Ishikawa (cell line): ENCODE measurements at regions not wholly inside any gene's neighbourhood (a gene's known extent, or its start where the extent isn't known, plus 50 kb on each side); places are given as distances from the start of the nearest gene placed in this dataset.

Source experiments
- CEBPB ChIP-seq: IDR thresholded peaks from 2 replicates; pipeline ENCODE4 v1.6.1; 2012
- CREB1 ChIP-seq: IDR thresholded peaks from 2 replicates; pipeline ENCODE4 v1.6.1; 2012; ENCODE audit warnings: low read depth
- EGR1 ChIP-seq: IDR thresholded peaks from 2 replicates; pipeline ENCODE4 v1.6.1; 2012
- EP300 ChIP-seq: IDR thresholded peaks from 2 replicates; pipeline ENCODE4 v1.6.1; 2012; ENCODE audit warnings: borderline replicate concordance
- FOXM1 ChIP-seq: IDR thresholded peaks from 2 replicates; pipeline ENCODE4 v1.6.1; 2012; ENCODE audit warnings: low read depth, borderline replicate concordance
- RAD21 ChIP-seq: IDR thresholded peaks from 2 replicates; pipeline ENCODE4 v1.6.1; 2012; ENCODE audit warnings: low read depth
- TAF1 ChIP-seq: IDR thresholded peaks from 2 replicates; pipeline ENCODE4 v1.6.1; 2012; ENCODE audit warnings: low read depth, mild to moderate bottlenecking
- TCF12 ChIP-seq: IDR thresholded peaks from 2 replicates; pipeline ENCODE4 v1.6.1; 2012; ENCODE audit warnings: low read depth
- TEAD4 ChIP-seq: IDR thresholded peaks from 2 replicates; pipeline ENCODE4 v1.6.1; 2012
- YY1 ChIP-seq: IDR thresholded peaks from 2 replicates; pipeline ENCODE4 v1.6.1; 2012; ENCODE audit warnings: low read depth
- TF ChIP-seq, protein P1 (sequence below): IDR thresholded peaks from 2 replicates; pipeline ENCODE4 v1.6.1; 2012
- TF ChIP-seq, protein P2 (sequence below): IDR thresholded peaks from 2 replicates; pipeline ENCODE4 v1.6.1; 2012
- TF ChIP-seq, protein P3 (sequence below): IDR thresholded peaks from 2 replicates; pipeline ENCODE4 v1.6.1; 2012; ENCODE audit warnings: low read depth, mild to moderate bottlenecking

DNA sequence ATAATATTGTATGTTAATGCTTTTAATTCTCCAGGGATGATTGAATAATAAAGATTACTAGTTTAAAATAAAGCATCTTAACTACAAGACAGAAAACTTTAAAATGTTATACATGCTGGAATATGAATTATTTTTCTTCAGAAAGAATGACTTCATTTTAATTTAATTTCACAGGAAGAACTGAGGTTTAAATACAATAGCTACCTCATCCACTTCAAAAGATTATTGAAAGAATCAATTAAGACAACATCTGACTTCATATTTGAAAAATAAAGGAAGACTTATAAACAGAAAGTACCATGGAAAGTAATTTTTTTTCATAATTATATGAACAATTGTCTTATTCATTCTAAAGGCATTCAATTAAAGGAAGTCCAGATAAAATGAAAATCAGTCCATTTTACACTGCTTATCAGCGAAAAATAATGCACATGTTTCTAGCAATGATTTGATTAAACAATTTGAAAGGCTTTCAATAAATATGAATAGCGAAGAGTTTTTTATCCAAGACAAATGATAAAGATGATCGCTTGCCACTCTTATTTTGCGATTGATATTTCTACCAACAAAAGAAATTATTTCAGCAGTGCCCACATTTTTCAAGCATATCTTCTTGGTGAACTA lies 368.5 kb upstream of the OPRM1 start:
- no peak for TF ChIP-seq CREB1
- TF ChIP-seq CEBPB: no peak
- no peak for TF ChIP-seq EGR1
- TF ChIP-seq RAD21: no peak
- TF ChIP-seq, protein P1, sequence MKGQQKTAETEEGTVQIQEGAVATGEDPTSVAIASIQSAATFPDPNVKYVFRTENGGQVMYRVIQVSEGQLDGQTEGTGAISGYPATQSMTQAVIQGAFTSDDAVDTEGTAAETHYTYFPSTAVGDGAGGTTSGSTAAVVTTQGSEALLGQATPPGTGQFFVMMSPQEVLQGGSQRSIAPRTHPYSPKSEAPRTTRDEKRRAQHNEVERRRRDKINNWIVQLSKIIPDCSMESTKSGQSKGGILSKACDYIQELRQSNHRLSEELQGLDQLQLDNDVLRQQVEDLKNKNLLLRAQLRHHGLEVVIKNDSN: no peak
- TF ChIP-seq, protein P2, sequence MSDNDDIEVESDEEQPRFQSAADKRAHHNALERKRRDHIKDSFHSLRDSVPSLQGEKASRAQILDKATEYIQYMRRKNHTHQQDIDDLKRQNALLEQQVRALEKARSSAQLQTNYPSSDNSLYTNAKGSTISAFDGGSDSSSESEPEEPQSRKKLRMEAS: no peak
- no peak for TF ChIP-seq FOXM1
- no peak for TF ChIP-seq EP300
- no peak for TF ChIP-seq TAF1
- no peak for TF ChIP-seq YY1
- TF ChIP-seq, protein P3, sequence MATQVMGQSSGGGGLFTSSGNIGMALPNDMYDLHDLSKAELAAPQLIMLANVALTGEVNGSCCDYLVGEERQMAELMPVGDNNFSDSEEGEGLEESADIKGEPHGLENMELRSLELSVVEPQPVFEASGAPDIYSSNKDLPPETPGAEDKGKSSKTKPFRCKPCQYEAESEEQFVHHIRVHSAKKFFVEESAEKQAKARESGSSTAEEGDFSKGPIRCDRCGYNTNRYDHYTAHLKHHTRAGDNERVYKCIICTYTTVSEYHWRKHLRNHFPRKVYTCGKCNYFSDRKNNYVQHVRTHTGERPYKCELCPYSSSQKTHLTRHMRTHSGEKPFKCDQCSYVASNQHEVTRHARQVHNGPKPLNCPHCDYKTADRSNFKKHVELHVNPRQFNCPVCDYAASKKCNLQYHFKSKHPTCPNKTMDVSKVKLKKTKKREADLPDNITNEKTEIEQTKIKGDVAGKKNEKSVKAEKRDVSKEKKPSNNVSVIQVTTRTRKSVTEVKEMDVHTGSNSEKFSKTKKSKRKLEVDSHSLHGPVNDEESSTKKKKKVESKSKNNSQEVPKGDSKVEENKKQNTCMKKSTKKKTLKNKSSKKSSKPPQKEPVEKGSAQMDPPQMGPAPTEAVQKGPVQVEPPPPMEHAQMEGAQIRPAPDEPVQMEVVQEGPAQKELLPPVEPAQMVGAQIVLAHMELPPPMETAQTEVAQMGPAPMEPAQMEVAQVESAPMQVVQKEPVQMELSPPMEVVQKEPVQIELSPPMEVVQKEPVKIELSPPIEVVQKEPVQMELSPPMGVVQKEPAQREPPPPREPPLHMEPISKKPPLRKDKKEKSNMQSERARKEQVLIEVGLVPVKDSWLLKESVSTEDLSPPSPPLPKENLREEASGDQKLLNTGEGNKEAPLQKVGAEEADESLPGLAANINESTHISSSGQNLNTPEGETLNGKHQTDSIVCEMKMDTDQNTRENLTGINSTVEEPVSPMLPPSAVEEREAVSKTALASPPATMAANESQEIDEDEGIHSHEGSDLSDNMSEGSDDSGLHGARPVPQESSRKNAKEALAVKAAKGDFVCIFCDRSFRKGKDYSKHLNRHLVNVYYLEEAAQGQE: no peak
- TF ChIP-seq TCF12: no peak
- no peak for TF ChIP-seq TEAD4
